GM18508 (cell line): ENCODE measurements at regions not wholly inside any gene's neighbourhood (a gene's known extent, or its start where the extent isn't known, plus 50 kb on each side); places are given as distances from the start of the nearest gene placed in this dataset.

ENCODE experiments used
- ATAC-seq: cut with Tn5 transposase; IDR thresholded peaks from one replicate; pipeline ENCODE4 v1.9.1; 2021; ENCODE audit warnings: moderate number of reproducible peaks; ENCODE audit not compliant: insufficient read depth, unreplicated experiment

- ATAC-seq: no peak
Observed at GRCh38 chr7:52309631-52310030, 725.8 kb upstream of the POM121L12 start.

GRCh38 chr7:52302765-52303520 lies 732.5 kb upstream of the POM121L12 start:
- no peak for ATAC-seq

GRCh38 chr7:52297128-52297527 lies 738.3 kb upstream of the POM121L12 start:
- ATAC-seq: no peak

DNA sequence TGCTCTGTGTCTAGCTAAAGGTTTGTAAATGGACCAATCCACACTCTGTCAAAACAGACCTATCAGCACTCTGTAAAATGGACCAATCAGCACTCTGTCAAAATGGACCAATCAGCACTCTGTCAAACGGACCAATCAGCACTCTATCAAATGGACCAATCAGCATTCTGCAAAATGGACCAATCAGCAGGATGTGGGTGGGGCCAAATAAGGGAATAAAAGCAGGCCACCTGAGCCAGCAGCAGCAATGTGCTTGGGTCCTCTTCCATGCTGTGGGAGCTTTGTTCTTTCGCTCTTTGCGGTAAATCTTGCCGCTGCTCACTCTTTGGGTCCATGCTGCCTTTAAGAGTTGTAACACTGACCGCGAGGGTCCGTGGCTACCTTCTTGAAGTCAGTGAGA lies 740.5 kb upstream of the POM121L12 start:
- no peak for ATAC-seq

GRCh38 chr7:52289247-52289646 lies 746.2 kb upstream of the POM121L12 start:
- ATAC-seq: no peak

- ATAC-seq: no peak
Observed at GRCh38 chr7:52287698-52288097, 747.7 kb upstream of the POM121L12 start.

DNA sequence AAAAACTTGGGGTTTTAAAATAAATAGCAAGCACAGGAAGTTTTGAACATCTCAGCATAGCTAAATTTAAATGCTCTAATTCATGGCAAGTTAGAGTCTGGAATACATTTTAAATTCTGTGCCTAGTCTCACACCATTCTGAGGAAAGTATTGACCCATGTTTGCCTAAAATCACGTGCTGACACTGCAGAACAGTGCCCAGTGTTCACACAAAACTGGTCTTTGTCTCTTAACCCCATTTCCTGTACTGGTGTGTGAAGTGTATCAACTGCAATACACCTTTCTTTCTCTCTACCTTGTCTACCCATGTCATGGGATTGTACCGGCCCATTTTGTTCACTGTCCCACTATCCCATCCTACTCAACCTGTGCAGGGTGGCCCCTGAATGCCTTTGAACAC lies 749.7 kb upstream of the POM121L12 start:
- no peak for ATAC-seq

DNA sequence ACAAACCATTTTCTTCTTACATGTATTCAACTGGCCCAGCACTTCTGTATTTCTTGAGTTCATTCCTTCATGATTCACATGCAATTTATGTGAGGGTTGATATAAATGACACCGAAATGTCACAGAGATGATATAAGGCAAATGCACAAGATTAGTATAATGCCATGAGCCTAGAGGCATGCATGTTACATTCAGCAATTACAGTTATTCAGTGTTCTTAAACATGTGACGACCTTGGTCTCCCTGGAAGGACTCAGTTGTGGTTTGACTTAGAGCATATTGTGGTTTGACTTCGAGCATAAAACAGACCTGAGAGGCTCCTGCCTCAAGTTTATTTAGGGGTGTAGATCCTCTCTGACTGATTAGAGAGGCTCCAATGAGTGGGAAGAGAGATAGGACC lies 752.1 kb upstream of the POM121L12 start:
- ATAC-seq: no peak

GRCh38 chr7:52273685-52274610 lies 761.5 kb upstream of the POM121L12 start:
- no peak for ATAC-seq

GRCh38 chr7:52271703-52272102 lies 763.7 kb upstream of the POM121L12 start:
- no peak for ATAC-seq

GRCh38 chr7:52270301-52270700 lies 765.1 kb upstream of the POM121L12 start:
- ATAC-seq: no peak

DNA sequence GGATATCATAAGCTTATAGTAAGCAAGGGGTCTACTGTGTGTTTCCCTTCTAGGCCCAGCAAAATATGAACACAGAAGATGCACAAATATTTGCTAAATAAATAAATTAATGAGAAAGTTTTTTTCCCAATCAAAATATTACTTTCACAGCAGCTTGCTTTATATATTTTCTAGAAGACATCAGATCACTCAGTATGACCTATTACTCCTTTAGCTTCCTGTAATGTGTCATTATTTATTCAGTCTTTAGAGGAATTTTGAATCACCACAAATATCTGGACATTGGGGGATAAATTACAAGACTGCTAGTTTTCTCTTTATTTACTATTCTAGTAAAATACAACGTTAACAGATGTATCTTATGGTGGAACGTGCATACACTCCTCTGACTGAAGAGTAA lies 765.8 kb upstream of the POM121L12 start:
- no peak for ATAC-seq

GRCh38 chr7:52261057-52261456 lies 774.4 kb upstream of the POM121L12 start:
- no peak for ATAC-seq

GRCh38 chr7:52260046-52260665 lies 775.3 kb upstream of the POM121L12 start:
- ATAC-seq: no peak

DNA sequence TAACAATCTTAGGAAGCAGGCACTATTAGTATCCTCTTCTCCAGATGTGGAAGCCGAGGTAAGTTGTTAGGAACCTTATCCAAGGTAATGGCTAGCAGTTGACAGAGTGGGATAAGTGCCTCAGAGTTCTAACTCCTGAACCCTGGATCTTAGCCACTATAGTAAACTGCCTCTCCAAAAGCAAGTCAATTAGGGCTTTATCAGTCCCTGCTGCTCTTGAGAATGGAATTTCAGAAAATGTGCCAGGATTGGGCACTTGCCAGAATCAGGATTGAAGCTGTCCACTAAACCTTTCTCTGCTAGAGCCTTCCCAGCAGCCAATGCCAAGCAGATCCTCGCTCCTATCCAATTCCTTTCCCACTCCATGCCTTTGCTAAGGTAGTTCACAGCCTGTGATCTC lies 777.5 kb upstream of the POM121L12 start:
- no peak for ATAC-seq

GRCh38 chr7:52254396-52255010 lies 780.9 kb upstream of the POM121L12 start:
- ATAC-seq: no peak

DNA sequence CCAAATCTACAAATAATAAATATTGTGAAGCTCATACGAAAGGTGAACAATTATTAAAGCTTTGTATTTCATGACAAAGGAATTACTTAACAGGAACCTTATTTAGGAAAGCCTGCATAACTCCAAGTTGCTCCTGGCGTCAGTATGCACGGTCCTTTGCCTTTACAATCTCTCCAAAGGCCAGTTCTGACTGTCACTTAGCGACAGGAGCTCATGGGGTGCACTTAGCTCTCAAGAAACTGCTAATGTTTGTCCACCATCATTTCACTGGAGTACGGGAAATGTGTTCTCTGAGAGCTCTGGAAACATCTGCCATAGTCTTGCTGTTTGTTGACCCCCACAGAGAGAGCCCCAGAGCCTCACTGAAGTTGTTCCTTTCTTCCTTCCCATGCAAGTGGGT lies 781.5 kb upstream of the POM121L12 start:
- no peak for ATAC-seq

GRCh38 chr7:52249741-52250140 lies 785.7 kb upstream of the POM121L12 start:
- no peak for ATAC-seq

- ATAC-seq: no peak
Observed at GRCh38 chr7:52247518-52247917, 787.9 kb upstream of the POM121L12 start.

GRCh38 chr7:52243685-52244084 lies 791.7 kb upstream of the POM121L12 start:
- ATAC-seq: no peak

DNA sequence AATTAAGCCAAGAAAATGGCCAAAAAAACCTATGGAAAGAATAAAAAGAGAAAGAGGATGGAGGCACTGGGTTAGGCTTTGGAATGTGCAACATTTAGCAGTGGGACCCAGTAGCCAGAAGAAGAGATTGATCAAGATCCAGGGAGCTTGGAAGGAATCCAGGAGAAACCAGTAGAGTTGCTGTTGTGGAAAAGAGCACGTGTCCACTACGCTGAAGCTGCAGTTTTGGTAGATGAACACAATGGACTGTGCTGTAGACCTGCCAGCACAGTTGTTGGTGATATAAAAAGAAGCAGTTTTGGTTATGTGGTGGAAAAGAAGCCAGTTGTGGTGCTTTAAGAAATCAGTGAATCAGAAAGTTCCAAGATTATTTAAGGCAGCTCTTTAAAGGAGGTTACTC lies 802.2 kb upstream of the POM121L12 start:
- ATAC-seq: no peak
